ENCODE measurements at regions not wholly inside any gene's neighbourhood (a gene's known extent, or its start where the extent isn't known, plus 50 kb on each side); places are given as distances from the start of the nearest gene placed in this dataset.

- peaks cover 3% of the 10 kb centered on the region for H3K4me1 ChIP-seq (ENCODE audit: insufficient read depth)
- no peaks in the 10 kb centered on the region for H3K9me3 ChIP-seq (ENCODE audit: low read depth)
- peaks cover 16% of the 10 kb centered on the region for H3K27me3 ChIP-seq
- no peak for DNase-seq (ENCODE audit: low spot score)
- H3K27ac ChIP-seq, result no peak overlapping the region
- H3K4me3 ChIP-seq, result no peak overlapping the region
- H4K20me1 ChIP-seq (ENCODE audit: insufficient read depth, poor library complexity, severe bottlenecking), result no peaks in the 10 kb centered on the region
- H3K79me2 ChIP-seq, result no peaks in the 10 kb centered on the region
- no peak overlapping the region for H3K4me2 ChIP-seq
- TF ChIP-seq EZH2phosphoT487 (IDR thresholded peaks at IDR 0.05; ENCODE audit: low read depth, severe bottlenecking, unreplicated experiment) (no peak), EZH2 (IDR thresholded peaks at IDR 0.05; ENCODE audit: borderline replicate concordance) (no peak), CTCF (IDR thresholded peaks at IDR 0.05; ENCODE audit: poor library complexity) (no peak)
- WGBS (ENCODE audit: low lambda C conversion rate, missing lambda C conversion rate), result 58% methylated on average over 5 of the region's 5 CpGs
- H3K36me3 ChIP-seq (replicated peaks; ENCODE audit: insufficient read depth, low read depth), result no peaks in the 10 kb centered on the region
- no peaks in the 10 kb centered on the region for H3K9me2 ChIP-seq (replicated peaks; ENCODE audit: insufficient read depth)
- no peak overlapping the region for H2AFZ ChIP-seq
Observed at GRCh38 chr12:114272605-114273004, 133.3 kb downstream of the TBX5 start.

GRCh38 chr12:114272071-114272470, 133.9 kb downstream of the TBX5 start:
- no peaks in the 10 kb centered on the region for H3K9me3 ChIP-seq (ENCODE audit: low read depth)
- H3K27me3 ChIP-seq, result peaks cover 19% of the 10 kb centered on the region
- TF ChIP-seq CTCF (IDR thresholded peaks at IDR 0.05; ENCODE audit: poor library complexity) (no peak), EZH2 (IDR thresholded peaks at IDR 0.05; ENCODE audit: borderline replicate concordance) (no peak), EZH2phosphoT487 (IDR thresholded peaks at IDR 0.05; ENCODE audit: low read depth, severe bottlenecking, unreplicated experiment) (no peak)
- WGBS (ENCODE audit: low lambda C conversion rate, missing lambda C conversion rate), result 45% methylated on average over 2 of the region's 2 CpGs
- H2AFZ ChIP-seq, result no peak overlapping the region
- no peak for DNase-seq (ENCODE audit: low spot score)
- no peaks in the 10 kb centered on the region for H3K79me2 ChIP-seq
- H3K36me3 ChIP-seq (replicated peaks; ENCODE audit: insufficient read depth, low read depth), result no peaks in the 10 kb centered on the region
- H3K4me3 ChIP-seq, result no peak overlapping the region
- no peak overlapping the region for H3K4me2 ChIP-seq
- peaks cover 3% of the 10 kb centered on the region for H3K4me1 ChIP-seq (ENCODE audit: insufficient read depth)
- H3K9me2 ChIP-seq (replicated peaks; ENCODE audit: insufficient read depth), result no peaks in the 10 kb centered on the region
- no peaks in the 10 kb centered on the region for H4K20me1 ChIP-seq (ENCODE audit: insufficient read depth, poor library complexity, severe bottlenecking)
- H3K27ac ChIP-seq, result no peak overlapping the region

- Histone ChIP-seq H2AFZ (no peak overlapping the region), H4K20me1 (ENCODE audit: insufficient read depth, poor library complexity, severe bottlenecking) (no peaks in the 10 kb centered on the region), H3K4me1 (ENCODE audit: insufficient read depth) (no peaks in the 10 kb centered on the region), H3K9me2 (replicated peaks; ENCODE audit: insufficient read depth) (no peaks in the 10 kb centered on the region), H3K27ac (no peak overlapping the region), H3K4me2 (no peak overlapping the region), H3K36me3 (replicated peaks; ENCODE audit: insufficient read depth, low read depth) (no peaks in the 10 kb centered on the region), H3K4me3 (no peak overlapping the region), H3K27me3 (peaks cover 19% of the 10 kb centered on the region), H3K79me2 (no peaks in the 10 kb centered on the region), H3K9me3 (ENCODE audit: low read depth) (no peaks in the 10 kb centered on the region)
- WGBS (ENCODE audit: low lambda C conversion rate, missing lambda C conversion rate), result 85% methylated on average over 2 of the region's 2 CpGs
- no peak for DNase-seq (ENCODE audit: low spot score)
- TF ChIP-seq EZH2 (IDR thresholded peaks at IDR 0.05; ENCODE audit: borderline replicate concordance), result no peak
- TF ChIP-seq EZH2phosphoT487 (IDR thresholded peaks at IDR 0.05; ENCODE audit: low read depth, severe bottlenecking, unreplicated experiment), result no peak
- TF ChIP-seq CTCF (IDR thresholded peaks at IDR 0.05; ENCODE audit: poor library complexity), result no peak
Observed at GRCh38 chr12:114269153-114269552, 136.8 kb downstream of the TBX5 start.

GRCh38 chr12:114266536-114266935, 139.4 kb downstream of the TBX5 start:
- H3K79me2 ChIP-seq, result no peaks in the 10 kb centered on the region
- TF ChIP-seq EZH2phosphoT487 (IDR thresholded peaks at IDR 0.05; ENCODE audit: low read depth, severe bottlenecking, unreplicated experiment) (no peak), CTCF (IDR thresholded peaks at IDR 0.05; ENCODE audit: poor library complexity) (no peak), EZH2 (IDR thresholded peaks at IDR 0.05; ENCODE audit: borderline replicate concordance) (no peak)
- 25% methylated on average over 1 of the region's 1 CpG for WGBS (ENCODE audit: low lambda C conversion rate, missing lambda C conversion rate)

More at GRCh38 chr12:114266536-114266935, 139.4 kb downstream of the TBX5 start:
- no peaks in the 10 kb centered on the region for H3K36me3 ChIP-seq (replicated peaks; ENCODE audit: insufficient read depth, low read depth)
- H3K9me2 ChIP-seq (replicated peaks; ENCODE audit: insufficient read depth), result no peaks in the 10 kb centered on the region
- no peak overlapping the region for H3K27ac ChIP-seq
- no peak overlapping the region for H2AFZ ChIP-seq
- DNase-seq (ENCODE audit: low spot score), result no peak
- H3K4me1 ChIP-seq (ENCODE audit: insufficient read depth), result no peaks in the 10 kb centered on the region
- no peaks in the 10 kb centered on the region for H3K9me3 ChIP-seq (ENCODE audit: low read depth)
- H3K4me2 ChIP-seq, result no peak overlapping the region
- H3K4me3 ChIP-seq, result no peak overlapping the region
- no peaks in the 10 kb centered on the region for H4K20me1 ChIP-seq (ENCODE audit: insufficient read depth, poor library complexity, severe bottlenecking)
- peaks cover 12% of the 10 kb centered on the region for H3K27me3 ChIP-seq

Data from hepatocyte (in vitro differentiated cells).